GM21737 (cell line): ENCODE measurements at regions not wholly inside any gene's neighbourhood (a gene's known extent, or its start where the extent isn't known, plus 50 kb on each side); places are given as distances from the start of the nearest gene placed in this dataset.
A peak's percentile ranks its signal among the peaks of the same experiment; 100 is the strongest.
"Not testable (repeated sequence)": the region's sequence is repeated elsewhere in the genome, so short reads cannot be mapped to it uniquely, and the experiment has no call there.

Experiments used
- ATAC-seq: cut with Tn5 transposase; IDR thresholded peaks from one replicate; pipeline ENCODE4 v1.9.1; 2021; ENCODE audit warnings: mild to moderate bottlenecking, moderate library complexity; ENCODE audit not compliant: unreplicated experiment

DNA sequence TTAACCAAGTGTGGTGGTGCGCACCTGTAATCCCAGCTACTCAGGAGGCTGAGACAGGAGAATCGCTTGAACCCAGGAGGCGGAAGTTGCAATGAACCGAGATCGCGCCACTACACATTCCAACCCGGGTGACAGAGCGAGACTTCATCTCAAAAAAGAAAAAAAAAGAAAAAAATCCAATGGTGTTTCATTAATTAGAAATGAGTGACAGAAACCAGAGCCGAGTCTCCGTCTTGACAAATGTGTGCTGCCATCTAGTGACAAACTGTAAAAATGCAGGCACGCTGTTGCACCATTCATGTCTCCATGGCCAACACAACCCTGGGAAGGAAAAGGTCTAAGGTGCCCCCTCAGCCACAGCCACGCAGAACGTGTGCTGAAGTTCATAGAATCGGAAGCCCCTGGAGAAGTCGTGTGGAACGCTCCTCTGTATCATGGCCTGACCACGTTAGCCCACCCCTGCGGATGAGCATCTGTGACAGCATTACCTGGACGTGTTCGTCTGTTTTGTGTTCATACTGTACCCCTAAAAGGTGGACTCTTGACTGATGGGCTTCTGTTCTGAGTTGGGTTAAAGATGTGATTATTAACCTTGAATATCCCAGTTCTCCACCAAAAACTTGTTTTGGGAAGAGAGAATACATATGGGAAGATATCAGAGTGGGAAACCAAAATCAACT, 94.9 kb downstream of the LYZL2 start:
- no peak for ATAC-seq

DNA sequence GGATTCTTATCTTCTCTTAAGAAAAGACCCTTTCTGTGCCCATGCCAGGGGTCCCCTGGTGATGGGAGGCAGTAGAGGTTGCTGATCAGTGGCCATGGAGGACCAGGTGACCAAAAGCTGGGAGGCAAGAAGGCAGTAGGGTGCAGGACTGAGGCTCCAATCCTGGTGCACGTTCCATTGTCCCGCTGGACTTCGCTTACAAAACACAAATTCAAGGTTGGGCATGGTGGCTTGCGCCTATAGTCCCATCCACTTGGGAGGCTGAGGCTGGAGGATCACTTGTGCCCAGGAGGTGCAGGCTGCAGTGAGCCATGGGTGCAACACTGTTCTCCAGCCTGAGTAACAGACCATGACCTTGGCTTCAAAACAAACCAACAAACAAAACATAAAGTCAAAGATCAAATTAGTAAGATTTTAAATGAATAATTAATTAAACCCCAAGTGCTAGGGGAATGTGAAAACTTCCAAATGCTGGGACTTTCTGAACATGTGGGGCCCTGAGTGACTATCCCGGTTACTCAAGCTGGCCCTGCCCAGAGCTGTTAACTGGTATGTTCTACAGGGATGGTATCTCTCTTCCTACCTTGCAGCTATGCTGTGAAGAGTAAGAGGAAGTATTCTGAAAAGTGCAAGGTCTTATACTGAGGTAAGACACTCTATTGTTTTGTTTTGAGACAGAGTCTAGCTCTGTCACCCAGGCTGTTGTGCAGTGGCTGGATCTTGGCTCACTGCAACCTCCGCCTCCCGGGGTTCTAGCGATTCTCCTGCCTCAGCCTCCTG, 97.6 kb downstream of the LYZL2 start:
- ATAC-seq: no peak

GRCh38 chr10:30529373-30529998, 95.5 kb downstream of the MAP3K8 start:
- peak; percentile 59 for ATAC-seq

DNA sequence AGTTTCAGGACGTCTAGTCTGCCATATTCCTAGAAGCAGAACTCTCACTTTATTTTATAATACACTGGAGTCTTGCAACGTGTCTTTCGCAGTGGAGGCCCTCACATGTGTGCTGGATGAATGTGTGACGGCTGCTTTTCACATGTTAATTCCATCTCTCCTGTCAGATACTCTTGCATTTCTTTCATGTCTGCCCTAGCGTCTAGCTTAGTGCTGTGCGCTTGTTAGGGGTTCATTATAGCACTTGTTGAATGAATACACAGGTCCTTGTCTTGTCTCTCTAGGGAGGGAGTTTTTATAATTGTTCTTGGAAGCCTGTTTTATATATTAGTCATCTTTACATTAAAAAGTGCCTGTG, 94.4 kb downstream of the MAP3K8 start:
- no peak for ATAC-seq

DNA sequence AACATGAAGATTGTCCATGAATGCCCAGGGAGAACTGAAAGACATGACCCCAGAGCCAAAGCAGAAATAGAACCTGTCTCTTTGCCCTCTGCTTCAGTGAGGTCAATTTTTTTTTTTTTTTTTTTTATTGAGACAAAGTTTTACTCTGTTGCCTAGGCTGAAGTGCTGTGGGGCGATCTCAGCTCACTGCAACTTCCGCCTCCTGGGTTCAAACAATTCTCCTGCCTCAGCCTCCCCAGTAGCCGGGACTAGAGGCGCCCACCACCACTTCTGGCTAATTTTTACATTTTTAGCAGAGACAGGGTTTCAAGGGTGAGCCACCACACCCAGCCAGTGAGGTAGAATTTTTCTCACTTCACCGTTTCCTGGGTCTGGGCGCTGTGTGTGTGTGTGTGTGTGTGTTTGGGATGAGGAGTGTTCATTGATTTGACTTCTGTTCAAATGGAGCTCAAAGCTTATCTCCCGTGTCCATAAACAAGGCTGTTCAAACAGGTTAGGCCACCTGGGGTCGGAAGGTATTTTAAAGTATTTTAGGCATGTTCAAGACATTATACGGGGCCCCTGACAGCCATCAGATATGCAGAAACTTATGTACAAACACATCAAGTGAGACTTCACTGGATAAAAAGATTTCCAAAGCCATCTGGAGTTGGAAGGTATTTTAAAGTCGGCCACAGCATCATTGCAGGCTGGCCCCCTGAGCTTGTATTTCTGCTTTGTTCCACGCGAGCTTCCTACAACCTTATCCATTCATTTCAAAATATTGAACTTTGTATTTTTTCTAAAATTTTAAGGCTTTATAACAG, 93.8 kb downstream of the MAP3K8 start:
- ATAC-seq: no peak

DNA sequence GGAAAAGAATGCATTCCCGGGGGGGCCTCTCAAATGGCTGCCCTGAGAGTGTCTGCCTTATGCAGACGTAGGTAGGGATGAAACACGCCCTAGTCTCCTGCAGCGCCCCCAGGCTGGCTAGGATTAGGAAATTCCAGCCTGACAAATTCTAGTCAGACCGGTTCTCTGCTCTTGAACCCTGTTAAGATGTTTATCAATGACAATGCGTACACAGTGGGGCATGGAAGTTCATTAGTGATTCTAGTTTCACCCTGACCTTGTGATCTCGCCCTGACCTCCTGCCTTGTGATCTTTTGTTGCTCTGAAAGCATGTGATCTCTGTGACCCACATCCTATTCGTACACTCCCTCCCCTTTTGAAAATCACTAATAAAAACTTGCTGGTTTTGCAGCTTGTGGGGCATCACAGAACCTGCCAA, 88.7 kb downstream of the MAP3K8 start:
- not testable (repeated sequence) for ATAC-seq

DNA sequence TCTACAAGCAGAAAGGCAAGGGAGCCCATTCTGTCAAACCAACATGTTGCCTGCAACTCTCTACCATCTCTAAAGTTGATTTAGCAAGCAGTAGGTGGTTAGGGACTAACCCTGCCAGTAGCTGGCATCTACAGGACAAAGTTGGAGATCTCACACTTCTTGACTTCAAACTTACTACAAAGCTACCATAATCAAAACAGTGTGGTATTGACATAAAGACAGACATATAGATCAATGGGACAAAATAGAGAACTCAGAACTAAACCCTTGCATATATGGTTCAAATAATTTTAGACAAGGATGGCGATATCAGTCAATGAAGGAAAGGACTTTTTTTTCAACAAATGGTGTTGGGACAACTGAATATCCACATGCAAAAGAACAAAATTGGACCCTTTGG, 84.9 kb downstream of the MAP3K8 start:
- no peak for ATAC-seq
